ENCODE measurements at regions not wholly inside any gene's neighbourhood (a gene's known extent, or its start where the extent isn't known, plus 50 kb on each side); places are given as distances from the start of the nearest gene placed in this dataset.

DNA sequence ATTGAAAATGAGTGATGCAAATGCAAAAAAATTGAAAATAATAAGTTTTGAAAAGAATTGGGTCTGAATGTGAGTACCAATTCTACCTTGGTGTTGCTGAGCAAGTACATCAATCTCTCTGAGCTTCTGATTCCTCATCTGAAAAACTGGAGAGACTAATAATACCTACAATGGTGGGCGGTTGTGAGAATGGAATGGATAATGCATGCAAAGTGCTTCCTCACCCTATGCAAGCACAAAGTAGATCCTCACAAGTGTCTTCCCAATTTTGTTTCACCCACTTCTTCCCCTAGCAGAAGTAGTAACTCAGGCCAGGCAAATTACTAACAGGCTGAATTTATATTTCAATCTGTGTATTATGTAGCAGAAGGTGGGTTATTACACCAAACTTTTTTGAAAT lies 191.7 kb upstream of the PIK3C3 start:
- TF ChIP-seq, protein P1, sequence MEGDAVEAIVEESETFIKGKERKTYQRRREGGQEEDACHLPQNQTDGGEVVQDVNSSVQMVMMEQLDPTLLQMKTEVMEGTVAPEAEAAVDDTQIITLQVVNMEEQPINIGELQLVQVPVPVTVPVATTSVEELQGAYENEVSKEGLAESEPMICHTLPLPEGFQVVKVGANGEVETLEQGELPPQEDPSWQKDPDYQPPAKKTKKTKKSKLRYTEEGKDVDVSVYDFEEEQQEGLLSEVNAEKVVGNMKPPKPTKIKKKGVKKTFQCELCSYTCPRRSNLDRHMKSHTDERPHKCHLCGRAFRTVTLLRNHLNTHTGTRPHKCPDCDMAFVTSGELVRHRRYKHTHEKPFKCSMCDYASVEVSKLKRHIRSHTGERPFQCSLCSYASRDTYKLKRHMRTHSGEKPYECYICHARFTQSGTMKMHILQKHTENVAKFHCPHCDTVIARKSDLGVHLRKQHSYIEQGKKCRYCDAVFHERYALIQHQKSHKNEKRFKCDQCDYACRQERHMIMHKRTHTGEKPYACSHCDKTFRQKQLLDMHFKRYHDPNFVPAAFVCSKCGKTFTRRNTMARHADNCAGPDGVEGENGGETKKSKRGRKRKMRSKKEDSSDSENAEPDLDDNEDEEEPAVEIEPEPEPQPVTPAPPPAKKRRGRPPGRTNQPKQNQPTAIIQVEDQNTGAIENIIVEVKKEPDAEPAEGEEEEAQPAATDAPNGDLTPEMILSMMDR (conservative IDR thresholded peaks at IDR 0.05 in 1 of 2, IDR thresholded peaks at IDR 0.05 in 1 of 2; ENCODE audit: extremely low read depth in 1 of 2, insufficient read depth in 1 of 2, low read depth in 1 of 2, low read length in 2 of 2): no peak
- no peak for TF ChIP-seq EZH2 (IDR thresholded peaks at IDR 0.05; ENCODE audit: borderline replicate concordance, low read length)
